Fibroblast of gingiva (primary cell): ENCODE measurements at regions not wholly inside any gene's neighbourhood (a gene's known extent, or its start where the extent isn't known, plus 50 kb on each side); places are given as distances from the start of the nearest gene placed in this dataset.

Experiments
- DNase-seq: peaks from one replicate; pipeline ENCODE4 v3.0.0-alpha.2; 2011; ENCODE audit warnings: low read depth

GRCh38 chr13:21318891-21319532 lies 140.1 kb downstream of the ZDHHC20 start:
- no peak for DNase-seq

GRCh38 chr13:21319869-21320641 lies 139.0 kb downstream of the ZDHHC20 start:
- no peak for DNase-seq

- no peak for DNase-seq
Observed at GRCh38 chr13:21320642-21321034, 138.5 kb downstream of the ZDHHC20 start.

DNA sequence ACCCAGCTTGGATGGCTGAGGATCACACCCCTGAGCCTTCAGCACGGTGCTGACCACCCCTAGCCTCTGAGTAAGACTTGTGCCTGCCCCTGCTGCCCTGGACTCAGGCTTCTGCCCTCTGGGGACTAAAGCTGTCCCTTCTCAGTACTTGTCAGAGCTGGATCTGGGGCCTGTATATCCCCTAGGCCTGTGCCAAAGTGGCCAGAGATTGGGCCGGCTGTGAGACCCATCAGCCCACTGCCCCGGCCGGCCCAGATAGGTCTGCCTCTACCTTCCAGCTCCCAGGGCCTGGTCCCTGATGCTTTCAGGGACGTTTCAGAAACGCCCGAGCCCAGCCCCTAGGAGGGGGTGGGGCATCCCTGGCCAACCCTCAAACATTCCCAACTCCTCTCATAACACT lies 137.8 kb downstream of the ZDHHC20 start:
- no peak for DNase-seq

GRCh38 chr13:21322327-21322965 lies 136.7 kb downstream of the ZDHHC20 start:
- no peak for DNase-seq
